Caki2 (cell line): ENCODE measurements at regions not wholly inside any gene's neighbourhood (a gene's known extent, or its start where the extent isn't known, plus 50 kb on each side); places are given as distances from the start of the nearest gene placed in this dataset.
A peak's percentile ranks its signal among the peaks of the same experiment; 100 is the strongest.

Experiments
- DNase-seq: peaks from one replicate; pipeline ENCODE4 v3.0.0-alpha.2; 2015; ENCODE audit warnings: low read depth
- in situ Hi-C: cut with HindIII; loops from 2 replicates; pipeline ENCODE4 v1.10.0; 2016; ENCODE audit warnings: low sequenced_read_pairs, low pct_unique_long_range_greater_than_20kb, mixed read lengths

DNA sequence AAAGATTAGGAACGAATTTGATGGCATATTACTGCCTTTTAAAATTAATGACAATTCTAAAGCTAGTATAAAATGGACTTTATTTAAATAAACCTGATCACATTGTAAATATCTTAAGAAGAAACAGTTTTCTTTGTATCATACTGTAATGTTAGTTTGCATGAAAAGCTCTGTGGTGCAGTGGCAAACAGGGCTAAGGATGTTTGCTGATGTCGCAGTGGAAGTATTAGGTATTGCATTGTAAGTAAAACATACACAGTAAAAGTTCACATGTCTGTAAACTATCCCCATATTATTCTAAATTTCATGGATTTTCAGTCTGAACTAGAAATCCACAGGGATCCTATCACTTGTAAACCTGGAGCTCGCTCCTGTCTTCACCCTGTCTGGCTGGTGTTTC lies 252.6 kb upstream of the ZNF32 start:
- no peak for DNase-seq
- in situ Hi-C loops = no loop called here

DNA sequence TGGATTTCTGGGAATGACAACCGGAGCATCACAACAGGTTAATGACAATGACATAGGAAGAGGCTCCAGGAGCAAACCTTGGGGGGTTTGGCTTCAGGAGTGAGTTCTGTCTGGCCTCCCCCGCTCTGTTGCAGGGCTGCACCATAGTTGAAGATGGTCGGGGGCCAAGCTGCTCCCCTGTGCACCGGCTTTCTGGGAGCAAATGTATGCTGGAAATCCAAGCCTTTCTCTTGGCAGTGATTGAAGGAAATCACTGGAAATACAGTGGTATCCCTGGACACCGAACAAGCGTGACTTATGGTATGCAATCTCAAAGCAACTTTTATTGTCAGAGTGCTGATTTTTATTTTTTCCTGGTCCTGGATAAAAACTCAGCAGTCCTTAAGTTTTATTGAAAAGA lies 251.9 kb upstream of the ZNF32 start:
- in situ Hi-C loops = no loop called here
- no peak for DNase-seq

DNA sequence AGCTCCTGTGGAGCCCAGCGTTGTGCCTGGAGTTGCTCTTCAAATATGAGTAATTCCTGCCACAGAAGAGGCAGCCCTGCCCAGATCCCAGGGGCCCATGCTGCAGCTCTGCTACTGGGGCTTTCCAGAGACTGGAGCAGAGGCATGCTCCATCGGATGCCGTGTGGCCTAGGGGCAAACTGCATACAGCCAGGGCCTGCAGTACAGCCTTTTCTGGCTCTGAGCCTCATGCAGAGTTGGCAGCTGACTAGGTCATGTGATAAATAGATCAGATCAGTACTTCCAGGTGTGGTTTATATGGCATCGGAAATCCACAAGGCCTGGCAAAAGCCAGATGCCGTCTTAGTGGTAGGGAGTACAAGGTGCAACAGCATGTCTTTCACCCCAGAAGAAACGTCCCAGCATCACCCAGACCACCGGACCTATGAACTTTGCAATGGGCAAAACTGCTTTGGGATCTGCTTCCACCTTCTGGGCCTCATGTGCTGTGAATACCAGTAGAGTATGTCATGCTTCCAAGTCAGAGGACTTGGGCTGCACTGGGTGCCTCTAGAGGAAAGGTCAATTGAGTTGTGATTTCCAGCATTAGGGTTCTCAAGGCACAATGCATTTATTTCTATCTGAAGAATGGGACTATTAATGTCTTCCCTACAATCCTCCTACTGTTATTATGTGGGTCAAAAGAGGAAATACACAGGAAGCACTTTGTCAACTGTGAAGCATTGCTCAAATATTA lies 250.7 kb upstream of the ZNF32 start:
- DNase-seq = peak; percentile 12
- in situ Hi-C loops = no loop called here

DNA sequence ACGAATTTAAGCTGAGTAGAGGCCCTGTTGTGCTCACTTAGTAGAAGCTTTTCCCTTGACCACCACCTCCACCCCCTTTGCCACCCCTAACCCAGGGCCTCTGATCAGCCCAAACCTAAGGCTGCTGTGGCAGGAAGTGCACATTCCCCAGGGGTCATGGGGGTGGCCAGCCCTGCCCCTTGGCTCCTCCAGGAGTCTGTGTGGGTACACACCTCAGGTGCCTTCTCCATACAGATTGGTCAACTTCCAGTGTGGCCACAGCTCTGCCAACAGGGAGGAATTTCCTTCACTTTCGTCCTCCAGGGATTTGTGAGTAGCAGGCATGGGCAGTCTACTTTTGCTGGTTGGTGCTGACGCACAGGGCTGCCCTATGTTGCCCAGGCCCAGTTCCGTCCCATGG lies 249.9 kb upstream of the ZNF32 start:
- in situ Hi-C loops = no loop called here
- DNase-seq = no peak

DNA sequence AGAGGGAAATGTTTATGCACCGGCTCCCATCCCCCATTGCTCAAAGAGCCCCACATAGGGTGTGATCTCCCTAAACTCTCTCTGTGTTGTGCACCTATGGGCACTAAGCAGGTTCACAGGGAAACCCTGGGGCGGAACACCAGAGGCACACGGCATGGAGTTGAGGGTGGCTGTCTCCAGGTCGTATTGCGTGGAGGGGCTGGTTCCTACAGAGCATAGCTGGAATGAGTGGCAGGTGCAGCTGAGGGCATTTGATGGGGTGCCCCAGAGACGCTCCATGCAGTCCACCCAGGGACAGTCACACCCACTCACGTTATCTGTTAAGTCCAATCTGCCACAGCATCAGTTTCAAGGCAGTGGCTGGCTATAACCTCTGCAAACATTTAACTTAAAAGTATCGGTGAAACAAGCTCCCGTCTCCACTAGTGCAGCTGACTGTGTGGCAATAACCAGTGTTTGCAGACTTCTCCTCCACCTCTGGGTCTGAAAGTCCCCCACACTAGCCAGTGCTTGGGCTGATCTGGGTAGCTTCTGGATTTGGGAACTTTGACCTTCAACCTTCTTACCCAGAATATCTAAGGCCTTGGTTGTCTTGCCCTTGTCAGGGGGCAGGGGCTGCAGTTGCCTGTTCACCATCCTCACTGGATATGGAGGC lies 249.2 kb upstream of the ZNF32 start:
- no peak for DNase-seq
- in situ Hi-C loops = no loop called here

DNA sequence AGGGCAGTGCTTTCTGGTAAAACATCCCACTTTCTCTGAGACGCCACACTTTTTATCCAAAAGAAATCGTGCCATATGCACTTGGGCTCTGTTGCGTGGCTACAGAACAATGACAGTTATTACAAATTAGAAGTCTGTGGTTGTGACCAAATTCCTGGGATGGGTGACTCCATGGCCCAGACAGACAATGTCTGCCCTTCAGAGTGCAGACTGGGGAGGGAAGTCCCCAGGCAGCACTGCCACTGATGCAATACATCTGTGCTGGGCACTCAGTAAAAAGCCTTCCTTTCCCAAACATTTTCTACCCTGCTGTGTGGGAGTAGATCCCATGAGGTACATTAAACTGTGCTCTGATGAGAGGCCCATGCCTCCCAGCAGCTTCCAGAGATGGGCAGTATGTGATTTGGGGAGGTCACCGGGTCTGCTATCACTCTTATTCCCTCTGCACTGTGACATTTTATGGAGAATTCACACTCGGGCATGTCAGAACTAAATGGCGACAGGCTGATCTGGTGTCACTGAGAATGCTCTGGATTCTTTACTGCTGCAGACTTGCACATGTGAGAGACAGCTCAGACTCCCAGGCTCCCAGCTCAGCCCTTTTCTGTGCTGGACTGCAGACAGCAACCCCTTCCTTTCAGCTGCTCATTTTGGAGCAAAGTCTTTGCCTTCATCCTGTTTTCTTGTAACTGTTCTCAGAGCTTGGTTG lies 243.5 kb upstream of the ZNF32 start:
- no peak for DNase-seq
- in situ Hi-C loops = no loop called here

DNA sequence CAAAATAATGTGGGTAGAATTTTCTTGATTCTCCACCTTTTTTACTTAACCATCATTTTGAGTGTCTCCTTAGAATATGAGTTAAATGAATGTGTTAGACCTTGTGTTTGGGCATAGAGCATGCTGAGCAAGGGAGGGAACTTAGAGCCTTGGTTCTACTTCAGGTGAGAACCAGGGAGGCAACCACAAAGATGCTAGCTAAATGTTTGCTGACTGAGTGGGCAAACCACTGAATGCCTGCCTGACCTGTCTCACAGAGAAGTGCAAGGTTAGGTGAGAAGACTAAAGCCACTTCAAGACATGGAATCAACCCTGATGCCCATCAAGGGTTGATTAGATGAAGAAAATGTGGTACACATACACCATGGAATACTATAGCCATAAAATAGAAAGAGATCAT lies 242.6 kb upstream of the ZNF32 start:
- DNase-seq = no peak
- in situ Hi-C loops = no loop called here

DNA sequence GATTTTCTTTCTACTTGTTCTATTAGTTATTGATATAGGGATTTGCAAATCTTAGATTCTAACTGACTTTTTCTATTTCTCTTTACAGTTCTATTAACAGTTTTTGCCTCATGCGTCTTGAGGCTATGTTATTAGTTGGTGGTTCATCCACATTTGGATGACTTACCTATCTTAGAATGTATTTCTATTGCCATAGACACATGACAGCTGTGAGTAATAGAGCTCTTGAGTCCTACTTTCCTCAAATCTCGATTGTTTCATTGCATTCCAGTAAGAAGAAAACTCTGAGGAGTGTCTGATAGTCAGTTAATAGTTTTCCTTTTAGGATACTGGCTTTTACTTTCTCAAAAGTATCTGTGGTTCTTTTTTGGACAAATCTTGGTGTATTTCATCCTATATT lies 241.4 kb upstream of the ZNF32 start:
- in situ Hi-C loops = no loop called here
- no peak for DNase-seq

DNA sequence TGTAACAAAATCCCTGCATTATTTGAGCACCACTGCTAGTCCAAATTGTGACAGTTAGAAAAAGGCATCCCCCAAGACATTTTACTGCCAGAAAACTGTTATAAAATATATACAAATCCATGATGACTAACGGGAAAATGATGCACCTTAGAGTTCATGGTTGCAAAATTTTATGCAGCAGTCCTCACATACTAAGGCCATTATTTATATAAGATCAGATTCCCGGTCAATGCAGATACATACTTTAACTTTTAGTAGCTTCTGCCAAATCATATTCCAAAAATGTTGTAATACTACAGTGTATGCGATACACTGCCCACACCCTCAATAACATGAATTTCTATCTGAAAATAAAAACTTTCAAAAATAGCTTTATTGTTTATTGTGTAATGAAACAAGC lies 239.9 kb upstream of the ZNF32 start:
- no peak for DNase-seq
- in situ Hi-C loops = no loop called here

DNA sequence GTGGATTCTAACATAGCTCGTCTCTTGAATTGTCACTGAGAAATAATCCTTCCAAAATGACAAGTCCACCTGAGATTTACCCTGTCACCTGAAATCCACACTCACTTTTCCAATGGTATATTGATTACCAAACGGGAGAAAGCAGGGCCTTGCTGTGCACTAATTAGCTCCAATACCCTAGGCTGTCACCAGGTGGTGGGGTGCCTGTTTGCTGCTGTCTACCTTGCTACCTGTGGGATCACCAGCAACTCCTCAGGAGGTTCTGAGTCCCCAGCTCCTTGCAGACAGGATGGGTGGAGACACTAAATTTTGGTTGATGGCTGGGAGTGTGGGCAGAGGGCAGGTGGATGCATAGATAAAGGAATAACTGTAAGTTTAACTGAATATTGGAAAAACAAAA lies 237.2 kb upstream of the ZNF32 start:
- in situ Hi-C loops = no loop called here
- no peak for DNase-seq

DNA sequence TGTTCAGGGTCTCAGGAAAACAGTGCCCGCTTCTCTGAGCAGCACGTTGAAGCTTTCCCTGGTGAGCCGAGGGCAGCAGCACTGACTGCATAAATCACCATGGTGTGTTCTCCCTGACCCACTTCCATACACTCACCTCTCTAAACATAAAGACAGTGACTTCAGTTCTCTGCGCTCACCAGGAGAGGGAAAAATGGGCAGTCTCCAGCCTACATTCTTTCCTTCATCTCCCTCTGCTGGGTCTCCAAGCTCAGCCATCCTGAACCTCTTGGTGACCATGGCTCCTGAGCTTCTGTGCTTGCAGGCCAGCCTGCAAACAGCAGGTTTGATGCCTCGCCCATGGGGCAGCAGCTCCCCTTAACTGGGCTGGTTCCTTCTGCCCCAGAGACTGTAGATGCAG lies 236.6 kb upstream of the ZNF32 start:
- in situ Hi-C loops = no loop called here

DNA sequence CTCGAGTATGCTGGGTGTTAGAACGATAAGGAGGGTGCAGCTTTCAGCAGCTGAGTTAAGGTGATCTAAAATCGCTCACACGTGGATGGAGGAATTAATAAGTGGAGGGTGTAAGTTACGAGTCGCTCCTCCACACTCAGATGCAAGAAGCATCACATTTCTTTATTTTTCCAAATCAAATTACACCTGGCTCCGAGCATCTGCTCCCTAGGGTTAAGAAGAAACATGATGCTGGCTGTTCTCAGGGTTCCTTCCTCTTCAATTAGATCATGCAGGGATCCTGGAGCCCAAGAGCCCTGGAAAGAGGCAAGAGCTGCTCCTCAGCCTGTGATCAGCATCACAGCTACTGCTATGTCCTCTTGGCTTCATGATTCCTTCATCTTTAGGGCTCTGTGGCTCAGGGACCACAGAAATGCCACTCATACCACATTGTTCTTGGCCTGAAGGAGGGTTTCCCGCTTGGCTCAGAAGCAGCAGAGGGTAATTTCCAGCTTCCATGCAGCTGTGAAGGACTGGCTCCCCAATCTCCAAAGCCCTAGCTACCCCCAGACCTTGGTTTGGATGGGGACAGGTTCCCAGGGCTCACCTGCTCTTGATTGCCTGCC lies 235.9 kb upstream of the ZNF32 start:
- in situ Hi-C loops = no loop called here

More for the DNA sequence above, 236.6 kb upstream of the ZNF32 start:
- no peak for DNase-seq

DNA sequence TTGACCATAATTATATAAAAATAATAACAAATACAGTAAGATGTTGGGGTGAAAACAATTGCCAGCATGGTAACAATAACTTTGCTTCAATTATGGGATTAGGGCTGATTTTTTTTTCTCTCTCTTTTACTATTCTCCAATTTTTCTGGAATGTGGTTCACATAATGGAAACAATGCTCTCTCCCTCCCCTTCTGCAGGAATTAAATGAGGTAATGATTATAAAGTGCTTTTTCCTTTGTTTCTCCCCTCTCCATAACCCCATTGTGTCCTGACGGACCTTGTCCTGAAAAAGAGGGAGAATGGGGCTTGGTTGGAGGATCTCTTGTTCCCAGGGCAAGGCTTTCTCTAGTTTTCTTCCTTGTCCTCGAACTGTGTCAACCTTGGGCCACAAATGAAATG lies 234.0 kb upstream of the ZNF32 start:
- in situ Hi-C loops = no loop called here

More for the DNA sequence above, 235.9 kb upstream of the ZNF32 start:
- no peak for DNase-seq

DNA sequence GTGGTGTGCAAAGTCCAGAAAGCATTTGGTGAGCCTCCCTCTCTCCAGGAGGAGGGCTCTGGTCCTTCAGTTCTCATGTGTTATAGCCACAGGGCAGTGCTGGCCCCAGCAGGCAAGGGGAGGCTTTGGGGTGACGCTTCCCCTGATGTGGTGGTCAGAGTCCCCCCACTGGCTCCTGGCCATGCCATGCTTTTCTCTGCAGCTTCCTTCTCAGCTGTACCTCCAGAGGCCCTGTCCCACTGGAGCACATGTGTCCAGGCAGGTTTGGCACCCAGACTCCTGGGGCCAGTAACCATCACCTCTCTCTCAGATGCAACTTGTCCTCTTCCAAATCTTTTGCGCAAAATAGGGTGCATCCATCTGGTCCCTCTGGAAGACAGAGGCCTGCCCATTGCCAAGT lies 233.0 kb upstream of the ZNF32 start:
- in situ Hi-C loops = no loop called here
- DNase-seq = no peak

More for the DNA sequence above, 234.0 kb upstream of the ZNF32 start:
- no peak for DNase-seq

DNA sequence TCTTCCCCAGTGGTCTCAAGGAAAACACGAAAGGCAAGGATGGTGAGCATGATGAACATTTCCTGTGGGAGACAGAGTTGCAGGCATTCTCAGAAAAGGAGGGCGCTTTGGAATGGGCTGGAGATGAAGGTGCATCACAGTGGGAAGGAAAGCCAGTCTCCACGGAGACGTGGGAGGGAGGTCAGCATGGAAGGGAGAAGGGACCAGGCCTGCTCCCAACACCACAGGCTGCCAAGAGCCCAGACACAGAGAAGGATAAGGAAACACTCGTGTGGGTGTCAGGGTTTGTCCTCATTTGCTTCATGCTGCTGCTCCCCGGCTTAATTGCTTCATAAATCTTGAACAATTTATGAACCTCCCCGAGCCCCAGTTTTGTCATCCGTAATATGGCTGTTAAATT lies 231.5 kb upstream of the ZNF32 start:
- in situ Hi-C loops = no loop called here
- DNase-seq = no peak

DNA sequence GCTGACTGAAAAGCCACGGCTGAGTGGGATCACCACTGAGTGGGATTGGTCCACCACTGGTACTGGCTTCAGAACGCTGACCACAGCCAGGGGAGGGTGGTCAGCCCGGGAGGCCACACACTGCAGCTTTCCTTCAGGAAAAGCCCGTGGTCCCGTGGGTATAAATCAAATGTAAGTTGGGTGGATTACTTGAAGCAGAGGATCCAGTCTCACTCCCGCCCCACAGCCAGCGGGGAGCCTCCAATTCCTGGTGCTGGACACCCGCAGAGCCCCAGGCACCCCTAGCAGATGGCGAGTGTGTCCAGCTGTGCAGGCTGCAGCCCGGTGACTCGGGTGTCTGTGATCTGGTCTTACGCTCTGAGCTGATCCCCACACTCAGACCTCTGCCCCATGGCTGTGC lies 231.1 kb upstream of the ZNF32 start:
- in situ Hi-C loops = no loop called here
- DNase-seq = no peak

DNA sequence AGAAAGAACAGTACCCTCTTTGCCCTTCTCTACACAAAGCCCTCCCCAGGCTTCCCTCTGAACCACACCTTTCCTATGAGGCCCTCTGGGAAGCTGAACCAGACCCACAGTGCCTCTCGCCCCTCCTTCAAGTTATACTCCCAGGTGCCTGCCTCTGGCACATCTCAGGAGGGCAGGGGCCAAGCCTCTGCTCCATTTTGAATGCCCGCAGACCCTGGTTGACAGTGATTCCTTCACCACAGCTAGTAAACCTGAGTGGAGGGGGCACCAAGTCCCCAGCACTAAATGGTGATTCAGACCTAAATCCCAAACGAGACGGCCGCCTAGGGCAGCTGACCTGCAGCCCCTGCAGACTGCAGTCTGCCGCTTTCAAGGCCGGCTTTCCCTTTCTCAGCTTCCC lies 230.5 kb upstream of the ZNF32 start:
- in situ Hi-C loops = no loop called here
- DNase-seq = no peak

DNA sequence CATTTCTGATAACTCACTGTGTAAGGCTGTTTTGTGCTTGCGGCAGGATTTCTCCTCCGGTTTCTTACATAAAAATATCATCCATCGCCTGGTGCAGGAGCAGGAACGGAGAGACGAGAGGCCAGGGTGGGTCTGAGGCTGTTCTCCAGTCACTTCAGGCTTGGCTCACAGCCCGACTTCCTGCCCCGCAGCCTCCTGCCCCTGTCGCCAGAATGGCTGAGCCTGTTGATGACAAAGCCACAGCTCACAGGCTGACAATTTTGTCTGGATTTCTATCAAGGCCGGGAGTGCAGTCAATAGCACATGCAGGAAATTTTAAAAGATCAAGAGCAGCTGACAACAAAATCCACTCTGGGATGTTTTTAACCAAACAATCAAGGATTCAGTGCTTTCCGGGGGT lies 229.7 kb upstream of the ZNF32 start:
- in situ Hi-C loops = no loop called here
- DNase-seq = no peak

DNA sequence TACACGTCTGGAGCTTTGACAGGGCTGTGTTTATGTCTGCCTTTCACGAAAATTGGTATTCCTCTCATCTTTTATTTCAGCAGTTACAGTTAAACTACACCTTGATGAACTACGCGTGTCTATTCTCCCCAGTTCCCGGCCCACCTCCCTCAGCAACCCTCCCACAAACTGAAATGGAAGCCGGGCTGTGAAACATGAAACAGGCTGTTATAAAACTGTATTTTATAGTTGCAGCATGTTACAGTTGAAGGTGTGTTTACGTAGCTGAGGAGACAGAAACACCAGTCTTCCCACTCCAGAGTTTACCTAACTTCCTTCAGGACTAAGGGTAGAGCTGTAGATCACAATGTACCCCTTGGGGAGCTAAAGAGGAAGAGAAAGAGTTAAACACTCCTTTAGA lies 228.3 kb upstream of the ZNF32 start:
- DNase-seq = no peak
- in situ Hi-C loops = no loop called here
